ENCODE measurements at regions not wholly inside any gene's neighbourhood (a gene's known extent, or its start where the extent isn't known, plus 50 kb on each side); places are given as distances from the start of the nearest gene placed in this dataset.

DNA sequence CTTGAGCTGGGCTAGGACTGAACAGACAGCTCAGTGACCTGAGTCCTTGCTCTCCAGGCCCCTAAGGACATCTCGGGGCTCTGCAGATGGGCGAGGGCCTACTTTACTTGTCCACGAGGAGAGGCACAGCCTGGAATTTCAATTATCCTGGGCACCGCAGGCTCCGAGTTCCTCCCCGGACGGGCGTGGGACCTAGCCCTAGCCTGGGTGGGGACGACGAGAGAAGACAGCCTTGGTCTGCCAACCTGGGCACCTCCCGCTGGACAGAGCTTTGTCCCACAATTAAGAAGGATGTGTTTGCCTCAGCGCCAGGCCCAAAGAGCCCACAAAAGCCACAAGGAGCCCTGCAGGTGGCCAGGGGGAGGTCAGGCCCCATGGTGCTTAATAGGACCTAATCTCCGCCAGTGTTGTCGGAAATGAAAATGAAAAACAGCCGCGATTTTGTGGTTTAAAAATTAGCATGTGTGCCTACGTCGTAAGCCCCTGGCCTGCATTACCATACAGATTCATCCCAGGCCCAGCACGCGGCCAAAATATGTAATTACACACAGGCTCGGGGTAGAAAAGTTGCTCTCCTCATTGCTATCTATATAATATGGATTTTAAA lies 51.4 kb upstream of the LHX1 start:
- no peaks in the 10 kb centered on the region for H3K4me1 ChIP-seq
- TF ChIP-seq, protein P1, sequence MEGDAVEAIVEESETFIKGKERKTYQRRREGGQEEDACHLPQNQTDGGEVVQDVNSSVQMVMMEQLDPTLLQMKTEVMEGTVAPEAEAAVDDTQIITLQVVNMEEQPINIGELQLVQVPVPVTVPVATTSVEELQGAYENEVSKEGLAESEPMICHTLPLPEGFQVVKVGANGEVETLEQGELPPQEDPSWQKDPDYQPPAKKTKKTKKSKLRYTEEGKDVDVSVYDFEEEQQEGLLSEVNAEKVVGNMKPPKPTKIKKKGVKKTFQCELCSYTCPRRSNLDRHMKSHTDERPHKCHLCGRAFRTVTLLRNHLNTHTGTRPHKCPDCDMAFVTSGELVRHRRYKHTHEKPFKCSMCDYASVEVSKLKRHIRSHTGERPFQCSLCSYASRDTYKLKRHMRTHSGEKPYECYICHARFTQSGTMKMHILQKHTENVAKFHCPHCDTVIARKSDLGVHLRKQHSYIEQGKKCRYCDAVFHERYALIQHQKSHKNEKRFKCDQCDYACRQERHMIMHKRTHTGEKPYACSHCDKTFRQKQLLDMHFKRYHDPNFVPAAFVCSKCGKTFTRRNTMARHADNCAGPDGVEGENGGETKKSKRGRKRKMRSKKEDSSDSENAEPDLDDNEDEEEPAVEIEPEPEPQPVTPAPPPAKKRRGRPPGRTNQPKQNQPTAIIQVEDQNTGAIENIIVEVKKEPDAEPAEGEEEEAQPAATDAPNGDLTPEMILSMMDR (IDR thresholded peaks at IDR 0.05) = no peak
- no peak for TF ChIP-seq POLR2A (IDR thresholded peaks at IDR 0.05)
- H3K36me3 ChIP-seq = no peaks in the 10 kb centered on the region
- no peak overlapping the region for H3K27ac ChIP-seq
- H3K9me3 ChIP-seq = no peaks in the 10 kb centered on the region
- DNase-seq = no peak
- WGBS, 2 donors = 88 to 90% methylated on average over 13 to 19 of the region's 21 CpGs
- no peaks in the 10 kb centered on the region for H3K27me3 ChIP-seq
- no peak overlapping the region for H3K4me3 ChIP-seq (replicated peaks in 1 of 3)
- intact Hi-C loops (cut with DNase I) = no loop called here

Measured in thyroid gland (tissue), 4 donors.